HEK293T (cell line): ENCODE measurements at regions not wholly inside any gene's neighbourhood (a gene's known extent, or its start where the extent isn't known, plus 50 kb on each side); places are given as distances from the start of the nearest gene placed in this dataset.

ENCODE experiments used
- BHLHE40 ChIP-seq: fragments of 450-650 bp; IDR thresholded peaks from 2 replicates; pipeline ENCODE4 v1.6.1; 2016; ENCODE audit warnings: mild to moderate bottlenecking, moderate library complexity, borderline replicate concordance
- ELF4 ChIP-seq: fragments of 450-650 bp; IDR thresholded peaks from 2 replicates; pipeline ENCODE4 v1.6.1; 2017; ENCODE audit warnings: antibody characterized with exemption
- FOXK2 ChIP-seq: fragments of 450-650 bp; IDR thresholded peaks from 2 replicates; pipeline ENCODE4 v1.6.1; 2016; ENCODE audit warnings: mild to moderate bottlenecking
- FOXM1 ChIP-seq: fragments of 450-650 bp; IDR thresholded peaks from 2 replicates; pipeline ENCODE4 v1.6.1; 2017; ENCODE audit warnings: mild to moderate bottlenecking, borderline replicate concordance
- LEF1 ChIP-seq: fragments of 450-650 bp; IDR thresholded peaks from 2 replicates; pipeline ENCODE4 v1.6.1; 2017; ENCODE audit warnings: mild to moderate bottlenecking, borderline replicate concordance
- TARDBP ChIP-seq: fragments of 450-650 bp; IDR thresholded peaks from 2 replicates; pipeline ENCODE4 v1.6.1; 2016
- TF ChIP-seq, protein P1 (sequence below): fragments of 450-650 bp; IDR thresholded peaks from 2 replicates; pipeline ENCODE4 v1.6.1; 2016

DNA sequence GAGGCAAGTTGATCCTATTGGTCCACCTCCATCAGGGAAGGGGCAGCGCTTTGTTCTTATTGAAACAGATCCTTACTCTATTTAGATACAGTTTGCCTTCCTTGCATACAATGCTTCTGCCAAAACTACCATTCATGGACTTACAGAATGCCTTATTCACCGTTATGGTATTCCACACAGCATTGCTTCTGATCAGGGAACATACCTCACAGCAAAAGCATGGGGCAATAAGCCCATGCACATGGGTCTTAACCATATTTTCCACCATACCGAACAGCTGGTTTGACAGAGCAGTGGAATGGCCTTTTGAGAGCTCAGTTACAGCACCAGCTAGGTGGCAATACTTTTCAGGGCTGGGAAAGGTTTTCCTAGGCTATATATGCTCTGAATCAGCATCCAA lies 544.8 kb upstream of the ADGRL4 start:
- TF ChIP-seq TARDBP (no peak), LEF1 (no peak), FOXK2 (no peak), ELF4 (no peak), BHLHE40 (no peak), FOXM1 (no peak)
- TF ChIP-seq, protein P1, sequence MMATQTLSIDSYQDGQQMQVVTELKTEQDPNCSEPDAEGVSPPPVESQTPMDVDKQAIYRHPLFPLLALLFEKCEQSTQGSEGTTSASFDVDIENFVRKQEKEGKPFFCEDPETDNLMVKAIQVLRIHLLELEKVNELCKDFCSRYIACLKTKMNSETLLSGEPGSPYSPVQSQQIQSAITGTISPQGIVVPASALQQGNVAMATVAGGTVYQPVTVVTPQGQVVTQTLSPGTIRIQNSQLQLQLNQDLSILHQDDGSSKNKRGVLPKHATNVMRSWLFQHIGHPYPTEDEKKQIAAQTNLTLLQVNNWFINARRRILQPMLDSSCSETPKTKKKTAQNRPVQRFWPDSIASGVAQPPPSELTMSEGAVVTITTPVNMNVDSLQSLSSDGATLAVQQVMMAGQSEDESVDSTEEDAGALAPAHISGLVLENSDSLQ: no peak
